ENCODE measurements at regions not wholly inside any gene's neighbourhood (a gene's known extent, or its start where the extent isn't known, plus 50 kb on each side); places are given as distances from the start of the nearest gene placed in this dataset.

- no peaks in the 10 kb centered on the region for H3K4me1 Mint-ChIP-seq
- whole genome bisulfite sequencing, 2 experiments (ENCODE audit: insufficient coverage in 1 of 2, insufficient read length in 1 of 2), result 42 to 57% methylated on average over 1 of the region's 1 CpG
Observed at GRCh38 chr7:89456556-89456955, 661.0 kb upstream of the TEX47 start.

GRCh38 chr7:89458114-89458513 lies 662.6 kb upstream of the TEX47 start:
- peaks cover 5% of the 10 kb centered on the region for H3K9me3 Mint-ChIP-seq
- H3K4me3 Mint-ChIP-seq, result no peak overlapping the region
- Histone ChIP-seq H3K27me3 (ENCODE audit: control insufficient read depth, insufficient read depth, low read length, poor library complexity, severe bottlenecking) (no peaks in the 10 kb centered on the region), H3K9me3 (ENCODE audit: control insufficient read depth, low read length) (no peaks in the 10 kb centered on the region), H3K4me1 (ENCODE audit: control insufficient read depth, insufficient read depth, low read length) (no peaks in the 10 kb centered on the region), H3K36me3 (ENCODE audit: control insufficient read depth, insufficient read depth, low read length) (no peaks in the 10 kb centered on the region), H3K27ac (ENCODE audit: low read depth, low read length) (no peak overlapping the region), H3K4me3 (ENCODE audit: low read length) (no peak overlapping the region), H3K9ac (ENCODE audit: extremely low read depth, low read length, poor library complexity, severe bottlenecking) (no peak overlapping the region)
- H3K36me3 Mint-ChIP-seq (ENCODE audit: low read depth), result no peaks in the 10 kb centered on the region
- H3K27me3 Mint-ChIP-seq (ENCODE audit: insufficient read depth), result no peaks in the 10 kb centered on the region
- H3K4me1 Mint-ChIP-seq, result no peaks in the 10 kb centered on the region
- no peak overlapping the region for H3K27ac Mint-ChIP-seq
- DNase-seq, result no peak
- 53 to 82% methylated on average over 2 to 3 of the region's 3 CpGs for WGBS, 2 experiments (ENCODE audit: insufficient coverage in 1 of 2, insufficient read length in 1 of 2)
- TF ChIP-seq CTCF (conservative IDR thresholded peaks at IDR 0.05), result no peak

More at GRCh38 chr7:89456556-89456955, 661.0 kb upstream of the TEX47 start:
- Mint-ChIP-seq H3K27ac (no peak overlapping the region), H3K9me3 (peaks cover 4% of the 10 kb centered on the region), H3K27me3 (ENCODE audit: insufficient read depth) (no peaks in the 10 kb centered on the region), H3K36me3 (ENCODE audit: low read depth) (no peaks in the 10 kb centered on the region), H3K4me3 (no peak overlapping the region)
- TF ChIP-seq CTCF (conservative IDR thresholded peaks at IDR 0.05), result no peak
- H3K27ac ChIP-seq (ENCODE audit: low read depth, low read length), result no peak overlapping the region
- H3K4me3 ChIP-seq (ENCODE audit: low read length), result no peak overlapping the region
- DNase-seq, result no peak
- no peaks in the 10 kb centered on the region for H3K27me3 ChIP-seq (ENCODE audit: control insufficient read depth, insufficient read depth, low read length, poor library complexity, severe bottlenecking)
- H3K4me1 ChIP-seq (ENCODE audit: control insufficient read depth, insufficient read depth, low read length), result no peaks in the 10 kb centered on the region
- no peak overlapping the region for H3K9ac ChIP-seq (ENCODE audit: extremely low read depth, low read length, poor library complexity, severe bottlenecking)
- H3K9me3 ChIP-seq (ENCODE audit: control insufficient read depth, low read length), result no peaks in the 10 kb centered on the region
- no peaks in the 10 kb centered on the region for H3K36me3 ChIP-seq (ENCODE audit: control insufficient read depth, insufficient read depth, low read length)

- no peaks in the 10 kb centered on the region for H3K36me3 Mint-ChIP-seq (ENCODE audit: low read depth)
- H3K4me1 Mint-ChIP-seq, result no peaks in the 10 kb centered on the region
Observed at GRCh38 chr7:89474456-89474855, 678.9 kb upstream of the TEX47 start.

More at GRCh38 chr7:89474456-89474855, 678.9 kb upstream of the TEX47 start:
- peaks cover 6% of the 10 kb centered on the region for H3K9me3 Mint-ChIP-seq
- Histone ChIP-seq H3K9me3 (ENCODE audit: control insufficient read depth, low read length) (peaks cover 14% of the 10 kb centered on the region), H3K4me3 (ENCODE audit: low read length) (no peak overlapping the region), H3K4me1 (ENCODE audit: control insufficient read depth, insufficient read depth, low read length) (no peaks in the 10 kb centered on the region), H3K27me3 (ENCODE audit: control insufficient read depth, insufficient read depth, low read length, poor library complexity, severe bottlenecking) (no peaks in the 10 kb centered on the region), H3K27ac (ENCODE audit: low read depth, low read length) (no peak overlapping the region), H3K36me3 (ENCODE audit: control insufficient read depth, insufficient read depth, low read length) (no peaks in the 10 kb centered on the region), H3K9ac (ENCODE audit: extremely low read depth, low read length, poor library complexity, severe bottlenecking) (no peak overlapping the region)
- no peaks in the 10 kb centered on the region for H3K27me3 Mint-ChIP-seq (ENCODE audit: insufficient read depth)
- 75 to 85% methylated on average over 2 to 3 of the region's 3 CpGs for WGBS, 2 experiments (ENCODE audit: insufficient coverage in 1 of 2, insufficient read length in 1 of 2)
- no peak overlapping the region for H3K4me3 Mint-ChIP-seq
- no peak for TF ChIP-seq CTCF (conservative IDR thresholded peaks at IDR 0.05)
- DNase-seq, result no peak
- no peak overlapping the region for H3K27ac Mint-ChIP-seq
